Hepatocyte (in vitro differentiated cells): ENCODE measurements at regions not wholly inside any gene's neighbourhood (a gene's known extent, or its start where the extent isn't known, plus 50 kb on each side); places are given as distances from the start of the nearest gene placed in this dataset.

Source experiments
- EZH2 ChIP-seq: fragments of 200-600 bp; sonication (generic); IDR thresholded peaks from 2 replicates; pipeline ENCODE4 v1.6.1; 2016; ENCODE audit warnings: antibody characterized with exemption, mild to moderate bottlenecking, borderline replicate concordance
- TF ChIP-seq, protein P1 (sequence below): fragments of 200-600 bp; sonication (generic); IDR thresholded peaks from 2 replicates; pipeline ENCODE4 v1.5.1; 2016; ENCODE audit warnings: antibody characterized with exemption, mild to moderate bottlenecking; ENCODE audit not compliant: poor library complexity

DNA sequence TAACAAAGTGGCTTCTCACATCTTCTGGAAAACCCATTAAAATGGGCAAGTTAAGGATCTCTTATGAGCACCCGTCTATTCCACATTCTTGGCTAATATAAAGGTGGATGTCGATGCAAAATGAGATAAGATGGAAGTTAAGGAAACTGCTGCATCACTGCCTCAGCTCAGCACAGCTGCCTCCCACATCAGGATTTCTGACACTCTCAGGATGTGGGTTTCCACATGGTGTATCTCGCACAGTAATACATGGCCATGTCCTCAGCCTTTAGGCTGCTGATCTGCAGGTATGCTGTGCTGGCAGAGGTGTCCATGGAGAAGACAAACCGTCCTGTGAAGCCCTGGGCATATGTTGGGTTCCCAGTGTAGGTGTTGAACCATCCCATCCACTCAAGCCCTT lies 1348.0 kb downstream of the TMEM121 start:
- TF ChIP-seq, protein P1, sequence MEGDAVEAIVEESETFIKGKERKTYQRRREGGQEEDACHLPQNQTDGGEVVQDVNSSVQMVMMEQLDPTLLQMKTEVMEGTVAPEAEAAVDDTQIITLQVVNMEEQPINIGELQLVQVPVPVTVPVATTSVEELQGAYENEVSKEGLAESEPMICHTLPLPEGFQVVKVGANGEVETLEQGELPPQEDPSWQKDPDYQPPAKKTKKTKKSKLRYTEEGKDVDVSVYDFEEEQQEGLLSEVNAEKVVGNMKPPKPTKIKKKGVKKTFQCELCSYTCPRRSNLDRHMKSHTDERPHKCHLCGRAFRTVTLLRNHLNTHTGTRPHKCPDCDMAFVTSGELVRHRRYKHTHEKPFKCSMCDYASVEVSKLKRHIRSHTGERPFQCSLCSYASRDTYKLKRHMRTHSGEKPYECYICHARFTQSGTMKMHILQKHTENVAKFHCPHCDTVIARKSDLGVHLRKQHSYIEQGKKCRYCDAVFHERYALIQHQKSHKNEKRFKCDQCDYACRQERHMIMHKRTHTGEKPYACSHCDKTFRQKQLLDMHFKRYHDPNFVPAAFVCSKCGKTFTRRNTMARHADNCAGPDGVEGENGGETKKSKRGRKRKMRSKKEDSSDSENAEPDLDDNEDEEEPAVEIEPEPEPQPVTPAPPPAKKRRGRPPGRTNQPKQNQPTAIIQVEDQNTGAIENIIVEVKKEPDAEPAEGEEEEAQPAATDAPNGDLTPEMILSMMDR: no peak
- TF ChIP-seq EZH2: no peak
